GM23338 (cell line): ENCODE measurements at regions not wholly inside any gene's neighbourhood (a gene's known extent, or its start where the extent isn't known, plus 50 kb on each side); places are given as distances from the start of the nearest gene placed in this dataset.

Experiments
- ATAC-seq: fragments of 200-7000 bp; cut with Tn5 transposase; 3 replicates; pipeline ENCODE4 v1.9.1; 2020
- DNase-seq: peaks from one replicate; pipeline ENCODE4 v3.0.0-alpha.2; 2015; ENCODE audit warnings: low spot score
- H2AFZ ChIP-seq: fragments of 200-600 bp; sonication (generic); 2 replicates; pipeline ENCODE4 v1.8.0; 2016; ENCODE audit warnings: antibody characterized with exemption, mild to moderate bottlenecking, moderate library complexity
- H3F3A ChIP-seq: fragments of 200-600 bp; sonication (generic); replicated peaks from 2 replicates; pipeline ENCODE4 v1.8.0; 2017; ENCODE audit warnings: antibody characterized with exemption, mixed run types, low read depth
- H3K27ac ChIP-seq: fragments of 200-600 bp; sonication (generic); 2 replicates; pipeline ENCODE4 v1.6.1; 2016; ENCODE audit warnings: low read depth
- H3K27me3 ChIP-seq: fragments of 200-600 bp; sonication (generic); 2 replicates; pipeline ENCODE4 v1.8.0; 2016; ENCODE audit warnings: mild to moderate bottlenecking, mixed run types, moderate library complexity; ENCODE audit not compliant: insufficient read depth
- H3K36me3 ChIP-seq: fragments of 200-600 bp; sonication (generic); 2 replicates; pipeline ENCODE4 v1.8.0; 2016; ENCODE audit warnings: mild to moderate bottlenecking; ENCODE audit not compliant: insufficient read depth
- H3K4me1 ChIP-seq: fragments of 200-600 bp; sonication (generic); 2 replicates; pipeline ENCODE4 v1.8.0; 2016; ENCODE audit warnings: mild to moderate bottlenecking, moderate library complexity; ENCODE audit not compliant: insufficient read depth
- H3K4me2 ChIP-seq: fragments of 200-600 bp; sonication (generic); 2 replicates; pipeline ENCODE4 v1.7.1; 2017; ENCODE audit warnings: mixed run types
- H3K4me3 ChIP-seq: fragments of 200-600 bp; sonication (generic); 2 replicates; pipeline ENCODE4 v1.6.1; 2016; ENCODE audit warnings: mixed run types
- H3K79me2 ChIP-seq: fragments of 200-600 bp; sonication (generic); replicated peaks from 2 replicates; pipeline ENCODE4 v1.8.0; 2017; ENCODE audit warnings: mild to moderate bottlenecking; ENCODE audit not compliant: insufficient read depth
- H3K9me2 ChIP-seq: fragments of 200-600 bp; sonication (generic); 2 replicates; pipeline ENCODE4 v1.8.0; 2017; ENCODE audit not compliant: insufficient read depth
- H4K20me1 ChIP-seq: fragments of 200-600 bp; sonication (generic); replicated peaks from 2 replicates; pipeline ENCODE4 v1.8.0; 2017; ENCODE audit warnings: mild to moderate bottlenecking; ENCODE audit not compliant: insufficient read depth
- H3K27ac Mint-ChIP-seq: 2 replicates; pipeline ENCODE4 v1.8.0; 2020; ENCODE audit warnings: inconsistent platforms, mild to moderate bottlenecking, moderate library complexity, mixed read lengths
- H3K27me3 Mint-ChIP-seq: 3 replicates; pipeline ENCODE4 v1.8.0; 2022; ENCODE audit warnings: low read depth, mild to moderate bottlenecking, moderate library complexity, mixed read lengths, inconsistent platforms; ENCODE audit not compliant: insufficient read depth, poor library complexity
- H3K36me3 Mint-ChIP-seq: 3 replicates; pipeline ENCODE4 v1.8.0; 2021; ENCODE audit warnings: low read depth, mild to moderate bottlenecking, inconsistent platforms, moderate library complexity, mixed read lengths
- H3K4me1 Mint-ChIP-seq: 3 replicates; pipeline ENCODE4 v1.8.0; 2020; ENCODE audit warnings: mild to moderate bottlenecking, inconsistent platforms, mixed read lengths
- H3K4me3 Mint-ChIP-seq: 3 replicates; pipeline ENCODE4 v1.8.0; 2021; ENCODE audit warnings: moderate library complexity, mild to moderate bottlenecking, inconsistent platforms, mixed read lengths
- H3K9me3 Mint-ChIP-seq: 3 replicates; pipeline ENCODE4 v1.8.0; 2020; ENCODE audit warnings: moderate library complexity, mild to moderate bottlenecking, inconsistent platforms, mixed read lengths
- EZH2 ChIP-seq: fragments of 200-600 bp; sonication (generic); IDR thresholded peaks from one replicate; pipeline ENCODE4 v1.8.0; 2017; ENCODE audit warnings: antibody characterized with exemption, mild to moderate bottlenecking, low read depth; ENCODE audit not compliant: unreplicated experiment
- EZH2phosphoT487 ChIP-seq: fragments of 200-600 bp; sonication (generic); IDR thresholded peaks from one replicate; pipeline ENCODE4 v1.8.1; 2018; ENCODE audit warnings: antibody characterized with exemption; ENCODE audit not compliant: unreplicated experiment
- POLR2AphosphoS5 ChIP-seq: IDR thresholded peaks from 2 replicates; pipeline ENCODE4 v1.6.1; 2016; ENCODE audit warnings: antibody characterized with exemption, low read depth
- STAT1 ChIP-seq: IDR thresholded peaks from one replicate; pipeline ENCODE4 v1.6.1; 2016; ENCODE audit warnings: antibody characterized with exemption; ENCODE audit not compliant: unreplicated experiment
- ZNF114 ChIP-seq: fragments of 250-450 bp; sonication (Bioruptor Pico); IDR thresholded peaks from 2 replicates; pipeline ENCODE4 v1.5.0; 2020; ENCODE audit warnings: mild to moderate bottlenecking, moderate library complexity
- ZNF331 ChIP-seq: fragments of 250-450 bp; sonication (Bioruptor Pico); IDR thresholded peaks from 2 replicates; pipeline ENCODE4 v1.5.0; 2020; ENCODE audit warnings: low read depth, mild to moderate bottlenecking, moderate library complexity
- TF ChIP-seq, protein P1 (sequence below): fragments of 250-450 bp; sonication (Bioruptor Pico); IDR thresholded peaks from 2 replicates; pipeline ENCODE4 v1.5.0; 2020; ENCODE audit warnings: mild to moderate bottlenecking, moderate library complexity
- TF ChIP-seq, protein P2 (sequence below): IDR thresholded peaks from one replicate; pipeline ENCODE4 v1.6.1; 2018; ENCODE audit warnings: antibody characterized with exemption; ENCODE audit not compliant: unreplicated experiment

DNA sequence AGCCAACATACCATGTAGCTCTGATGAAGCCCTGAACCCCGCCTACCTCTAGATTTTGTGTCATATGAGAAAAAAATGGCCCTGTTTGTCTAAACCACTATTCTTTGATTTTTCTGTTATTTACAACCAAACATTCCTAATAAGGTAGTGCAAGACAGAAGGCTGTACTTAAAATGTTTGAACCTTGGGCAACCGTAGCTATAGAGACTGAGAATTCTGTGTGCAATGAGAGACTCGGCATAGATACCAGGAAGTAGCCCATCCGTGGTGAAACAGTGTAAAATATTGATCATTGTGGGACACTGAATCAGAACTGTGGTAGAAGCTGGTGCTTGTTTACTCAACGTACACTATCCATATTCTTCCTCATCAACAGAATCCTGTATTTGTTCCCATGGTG, 86.5 kb upstream of the TMCC3 start (continued):
- TF ChIP-seq, protein P1, sequence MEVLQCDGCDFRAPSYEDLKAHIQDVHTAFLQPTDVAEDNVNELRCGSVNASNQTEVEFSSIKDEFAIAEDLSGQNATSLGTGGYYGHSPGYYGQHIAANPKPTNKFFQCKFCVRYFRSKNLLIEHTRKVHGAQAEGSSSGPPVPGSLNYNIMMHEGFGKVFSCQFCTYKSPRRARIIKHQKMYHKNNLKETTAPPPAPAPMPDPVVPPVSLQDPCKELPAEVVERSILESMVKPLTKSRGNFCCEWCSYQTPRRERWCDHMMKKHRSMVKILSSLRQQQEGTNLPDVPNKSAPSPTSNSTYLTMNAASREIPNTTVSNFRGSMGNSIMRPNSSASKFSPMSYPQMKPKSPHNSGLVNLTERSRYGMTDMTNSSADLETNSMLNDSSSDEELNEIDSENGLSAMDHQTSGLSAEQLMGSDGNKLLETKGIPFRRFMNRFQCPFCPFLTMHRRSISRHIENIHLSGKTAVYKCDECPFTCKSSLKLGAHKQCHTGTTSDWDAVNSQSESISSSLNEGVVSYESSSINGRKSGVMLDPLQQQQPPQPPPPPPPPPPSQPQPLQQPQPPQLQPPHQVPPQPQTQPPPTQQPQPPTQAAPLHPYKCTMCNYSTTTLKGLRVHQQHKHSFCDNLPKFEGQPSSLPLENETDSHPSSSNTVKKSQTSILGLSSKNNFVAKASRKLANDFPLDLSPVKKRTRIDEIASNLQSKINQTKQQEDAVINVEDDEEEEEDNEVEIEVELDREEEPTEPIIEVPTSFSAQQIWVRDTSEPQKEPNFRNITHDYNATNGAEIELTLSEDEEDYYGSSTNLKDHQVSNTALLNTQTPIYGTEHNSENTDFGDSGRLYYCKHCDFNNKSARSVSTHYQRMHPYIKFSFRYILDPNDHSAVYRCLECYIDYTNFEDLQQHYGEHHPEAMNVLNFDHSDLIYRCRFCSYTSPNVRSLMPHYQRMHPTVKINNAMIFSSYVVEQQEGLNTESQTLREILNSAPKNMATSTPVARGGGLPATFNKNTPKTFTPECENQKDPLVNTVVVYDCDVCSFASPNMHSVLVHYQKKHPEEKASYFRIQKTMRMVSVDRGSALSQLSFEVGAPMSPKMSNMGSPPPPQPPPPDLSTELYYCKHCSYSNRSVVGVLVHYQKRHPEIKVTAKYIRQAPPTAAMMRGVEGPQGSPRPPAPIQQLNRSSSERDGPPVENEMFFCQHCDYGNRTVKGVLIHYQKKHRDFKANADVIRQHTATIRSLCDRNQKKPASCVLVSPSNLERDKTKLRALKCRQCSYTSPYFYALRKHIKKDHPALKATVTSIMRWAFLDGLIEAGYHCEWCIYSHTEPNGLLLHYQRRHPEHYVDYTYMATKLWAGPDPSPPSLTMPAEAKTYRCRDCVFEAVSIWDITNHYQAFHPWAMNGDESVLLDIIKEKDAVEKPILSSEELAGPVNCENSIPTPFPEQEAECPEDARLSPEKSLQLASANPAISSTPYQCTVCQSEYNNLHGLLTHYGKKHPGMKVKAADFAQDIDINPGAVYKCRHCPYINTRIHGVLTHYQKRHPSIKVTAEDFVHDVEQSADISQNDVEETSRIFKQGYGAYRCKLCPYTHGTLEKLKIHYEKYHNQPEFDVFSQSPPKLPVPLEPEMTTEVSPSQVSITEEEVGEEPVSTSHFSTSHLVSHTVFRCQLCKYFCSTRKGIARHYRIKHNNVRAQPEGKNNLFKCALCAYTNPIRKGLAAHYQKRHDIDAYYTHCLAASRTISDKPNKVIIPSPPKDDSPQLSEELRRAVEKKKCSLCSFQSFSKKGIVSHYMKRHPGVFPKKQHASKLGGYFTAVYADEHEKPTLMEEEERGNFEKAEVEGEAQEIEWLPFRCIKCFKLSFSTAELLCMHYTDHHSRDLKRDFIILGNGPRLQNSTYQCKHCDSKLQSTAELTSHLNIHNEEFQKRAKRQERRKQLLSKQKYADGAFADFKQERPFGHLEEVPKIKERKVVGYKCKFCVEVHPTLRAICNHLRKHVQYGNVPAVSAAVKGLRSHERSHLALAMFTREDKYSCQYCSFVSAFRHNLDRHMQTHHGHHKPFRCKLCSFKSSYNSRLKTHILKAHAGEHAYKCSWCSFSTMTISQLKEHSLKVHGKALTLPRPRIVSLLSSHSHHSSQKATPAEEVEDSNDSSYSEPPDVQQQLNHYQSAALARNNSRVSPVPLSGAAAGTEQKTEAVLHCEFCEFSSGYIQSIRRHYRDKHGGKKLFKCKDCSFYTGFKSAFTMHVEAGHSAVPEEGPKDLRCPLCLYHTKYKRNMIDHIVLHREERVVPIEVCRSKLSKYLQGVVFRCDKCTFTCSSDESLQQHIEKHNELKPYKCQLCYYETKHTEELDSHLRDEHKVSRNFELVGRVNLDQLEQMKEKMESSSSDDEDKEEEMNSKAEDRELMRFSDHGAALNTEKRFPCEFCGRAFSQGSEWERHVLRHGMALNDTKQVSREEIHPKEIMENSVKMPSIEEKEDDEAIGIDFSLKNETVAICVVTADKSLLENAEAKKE (CRISPR knock-in tag): no peak
- TF ChIP-seq, protein P2, sequence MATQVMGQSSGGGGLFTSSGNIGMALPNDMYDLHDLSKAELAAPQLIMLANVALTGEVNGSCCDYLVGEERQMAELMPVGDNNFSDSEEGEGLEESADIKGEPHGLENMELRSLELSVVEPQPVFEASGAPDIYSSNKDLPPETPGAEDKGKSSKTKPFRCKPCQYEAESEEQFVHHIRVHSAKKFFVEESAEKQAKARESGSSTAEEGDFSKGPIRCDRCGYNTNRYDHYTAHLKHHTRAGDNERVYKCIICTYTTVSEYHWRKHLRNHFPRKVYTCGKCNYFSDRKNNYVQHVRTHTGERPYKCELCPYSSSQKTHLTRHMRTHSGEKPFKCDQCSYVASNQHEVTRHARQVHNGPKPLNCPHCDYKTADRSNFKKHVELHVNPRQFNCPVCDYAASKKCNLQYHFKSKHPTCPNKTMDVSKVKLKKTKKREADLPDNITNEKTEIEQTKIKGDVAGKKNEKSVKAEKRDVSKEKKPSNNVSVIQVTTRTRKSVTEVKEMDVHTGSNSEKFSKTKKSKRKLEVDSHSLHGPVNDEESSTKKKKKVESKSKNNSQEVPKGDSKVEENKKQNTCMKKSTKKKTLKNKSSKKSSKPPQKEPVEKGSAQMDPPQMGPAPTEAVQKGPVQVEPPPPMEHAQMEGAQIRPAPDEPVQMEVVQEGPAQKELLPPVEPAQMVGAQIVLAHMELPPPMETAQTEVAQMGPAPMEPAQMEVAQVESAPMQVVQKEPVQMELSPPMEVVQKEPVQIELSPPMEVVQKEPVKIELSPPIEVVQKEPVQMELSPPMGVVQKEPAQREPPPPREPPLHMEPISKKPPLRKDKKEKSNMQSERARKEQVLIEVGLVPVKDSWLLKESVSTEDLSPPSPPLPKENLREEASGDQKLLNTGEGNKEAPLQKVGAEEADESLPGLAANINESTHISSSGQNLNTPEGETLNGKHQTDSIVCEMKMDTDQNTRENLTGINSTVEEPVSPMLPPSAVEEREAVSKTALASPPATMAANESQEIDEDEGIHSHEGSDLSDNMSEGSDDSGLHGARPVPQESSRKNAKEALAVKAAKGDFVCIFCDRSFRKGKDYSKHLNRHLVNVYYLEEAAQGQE: no peak

DNA sequence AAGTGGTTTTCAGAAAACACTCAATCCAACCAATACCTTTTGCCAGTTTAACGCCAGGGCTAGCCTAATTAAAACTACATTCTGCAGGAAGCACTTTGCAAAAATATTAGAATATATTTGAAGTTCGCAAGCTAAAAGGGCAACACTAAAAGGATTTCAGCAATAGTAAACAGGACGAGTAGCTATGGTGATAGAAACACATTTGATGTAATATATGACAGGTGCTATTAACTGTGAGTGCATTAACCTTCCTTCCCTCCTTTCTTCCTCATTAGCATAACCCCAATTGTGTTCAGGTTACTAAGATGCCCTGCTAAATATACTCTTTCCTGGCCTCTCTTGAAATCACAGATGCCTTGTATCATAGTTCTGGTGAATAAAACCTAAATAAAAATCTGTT, 85.6 kb upstream of the TMCC3 start:
- Histone ChIP-seq H3F3A (no peaks in the 10 kb centered on the region), H3K4me1 (peaks cover 2% of the 10 kb centered on the region; the same call in 1 of the 2 replicates), H3K27me3 (no peaks in the 10 kb centered on the region), H3K4me2 (no peak overlapping the region), H3K79me2 (no peaks in the 10 kb centered on the region), H3K4me3 (no peak overlapping the region), H2AFZ (no peak overlapping the region), H3K9me2 (peaks cover 3% of the 10 kb centered on the region; the same call in 1 of the 2 replicates), H3K27ac (no peak overlapping the region), H3K36me3 (no peaks in the 10 kb centered on the region), H4K20me1 (no peaks in the 10 kb centered on the region)
- H3K4me1 Mint-ChIP-seq: peaks cover 8% of the 10 kb centered on the region
- no peak overlapping the region for H3K27ac Mint-ChIP-seq
- ATAC-seq (no peak), DNase-seq (no peak)
- H3K9me3 Mint-ChIP-seq: 0 out of 3 replicates have a peak, but pooled peaks cover under 1% of the 10 kb centered on the region
- H3K27me3 Mint-ChIP-seq: no peaks in the 10 kb centered on the region
- H3K4me3 Mint-ChIP-seq: no peak overlapping the region
- H3K36me3 Mint-ChIP-seq: no peaks in the 10 kb centered on the region
- TF ChIP-seq EZH2phosphoT487 (no peak), ZNF114 (no peak), ZNF331 (CRISPR knock-in tag) (no peak), STAT1 (no peak), POLR2AphosphoS5 (no peak), EZH2 (no peak)
